Iris pigment epithelial cell (primary cell): ENCODE measurements at regions not wholly inside any gene's neighbourhood (a gene's known extent, or its start where the extent isn't known, plus 50 kb on each side); places are given as distances from the start of the nearest gene placed in this dataset.

ENCODE experiments used
- DNase-seq: peaks from one replicate; pipeline ENCODE4 v3.0.0-alpha.2; 2011; ENCODE audit warnings: low read depth

DNA sequence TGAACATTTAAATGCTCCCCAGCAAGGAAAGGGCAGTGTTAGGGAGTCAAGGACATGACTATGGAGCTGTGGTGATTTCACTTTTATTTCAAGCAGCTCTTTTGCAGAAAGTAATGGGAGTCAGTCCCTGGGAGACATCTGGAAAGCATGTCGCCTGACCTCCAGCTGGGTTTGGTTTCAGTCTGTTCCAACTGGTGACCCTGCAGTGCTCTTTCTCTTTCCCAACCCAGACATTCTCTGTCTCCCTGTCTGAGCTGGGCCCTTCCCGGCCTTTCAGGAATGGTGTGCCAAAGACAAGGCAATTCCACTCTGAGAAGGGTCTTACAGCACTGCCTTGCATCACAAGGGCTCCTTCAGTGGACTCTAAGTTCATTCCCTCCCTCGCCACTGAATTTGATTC, 323.2 kb downstream of the OSR1 start:
- DNase-seq, result peak; percentile 61

DNA sequence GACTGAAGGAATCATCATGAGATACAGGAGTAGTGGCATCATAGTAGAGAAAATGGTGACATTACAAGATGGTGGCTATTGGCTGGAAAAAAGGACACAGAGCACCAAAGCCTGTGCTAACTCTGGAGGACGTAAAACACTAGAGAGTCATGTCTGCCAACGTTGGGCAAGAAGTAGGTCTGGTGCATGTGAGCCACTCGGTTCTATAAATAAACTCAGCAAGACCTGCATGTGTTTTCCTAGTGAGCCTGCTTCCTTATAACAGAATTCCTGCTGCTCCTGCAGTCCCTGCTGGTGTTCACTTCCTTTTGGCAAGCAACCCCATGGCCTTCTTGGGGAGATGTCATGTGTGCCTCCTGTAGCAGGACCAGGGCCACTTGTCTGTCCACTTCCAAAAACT, 325.2 kb downstream of the OSR1 start:
- DNase-seq, result no peak

DNA sequence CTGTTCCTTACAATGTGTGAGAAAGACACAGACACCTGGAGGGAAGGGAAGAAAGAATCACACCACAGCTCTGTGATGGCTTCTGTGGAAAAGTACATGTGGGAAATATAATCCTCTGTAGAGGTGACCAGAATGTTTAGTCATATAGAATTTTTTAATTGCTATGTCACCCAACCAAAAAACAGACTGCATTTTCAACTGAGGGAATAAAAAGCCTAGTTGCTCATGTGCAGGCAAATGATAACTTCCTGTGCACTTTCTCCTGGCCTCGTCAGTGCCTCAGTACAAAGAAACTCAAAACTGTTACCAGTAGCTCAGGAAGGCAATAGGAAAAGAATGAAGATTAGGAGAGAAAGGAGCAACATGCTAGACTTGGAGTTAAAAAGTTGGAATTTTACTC, 326.8 kb downstream of the OSR1 start:
- DNase-seq, result no peak

DNA sequence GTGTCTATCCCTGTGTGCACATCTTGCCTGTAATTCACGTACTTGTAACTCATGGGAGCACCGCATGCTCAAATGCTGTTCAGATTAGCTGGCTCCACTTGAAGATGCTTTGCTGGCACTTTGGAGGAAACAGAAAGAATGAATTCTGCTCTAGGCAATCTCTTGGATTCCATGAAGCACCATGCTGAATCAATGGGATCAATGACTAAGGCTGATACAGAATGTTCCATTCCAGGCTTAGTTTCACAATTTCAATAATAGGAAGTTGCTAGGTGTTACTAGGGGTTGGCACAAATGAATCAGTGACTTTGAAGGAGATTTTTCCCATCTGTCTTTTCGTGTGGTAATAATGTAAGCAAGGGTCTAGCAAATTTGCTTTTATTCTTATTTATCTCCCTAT, 328.8 kb downstream of the OSR1 start:
- DNase-seq, result no peak

DNA sequence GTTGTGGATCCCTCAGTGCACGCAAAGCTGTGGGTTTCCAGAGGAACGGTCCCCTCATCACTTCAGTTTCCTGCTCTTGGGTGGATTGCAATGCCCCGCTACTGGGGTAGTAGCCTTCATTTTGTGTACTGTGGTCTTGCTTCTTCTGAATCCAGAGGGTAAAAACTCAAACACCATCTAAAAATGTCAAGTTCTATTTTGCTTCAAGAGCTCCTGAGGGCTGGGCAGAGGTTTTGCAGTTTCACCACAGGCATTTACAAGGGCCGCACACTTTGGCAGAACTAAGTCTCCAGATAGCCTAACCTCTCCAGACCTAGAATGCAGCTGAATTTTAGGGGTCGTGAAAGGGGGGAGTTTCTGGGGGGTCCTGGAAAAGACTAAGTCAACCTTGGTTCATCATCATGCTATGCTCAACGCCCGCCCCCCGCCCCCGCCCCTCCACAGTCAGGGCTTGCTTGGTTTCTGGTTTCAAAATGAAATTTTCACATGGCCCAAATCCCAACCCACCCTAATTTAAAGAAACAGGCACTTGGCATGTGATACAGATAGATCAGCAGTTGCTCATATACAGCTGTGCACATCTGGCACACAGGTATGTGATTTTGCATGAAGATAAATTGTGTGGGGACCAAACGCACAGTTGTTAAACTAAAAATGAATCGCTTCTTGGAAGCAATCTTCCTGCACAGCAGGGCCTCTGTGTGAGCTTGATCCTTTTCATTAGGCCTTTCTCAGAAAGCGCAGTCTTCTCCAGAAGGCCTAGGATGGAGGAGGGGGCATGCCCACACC, 329.6 kb downstream of the OSR1 start:
- DNase-seq, result no peak

DNA sequence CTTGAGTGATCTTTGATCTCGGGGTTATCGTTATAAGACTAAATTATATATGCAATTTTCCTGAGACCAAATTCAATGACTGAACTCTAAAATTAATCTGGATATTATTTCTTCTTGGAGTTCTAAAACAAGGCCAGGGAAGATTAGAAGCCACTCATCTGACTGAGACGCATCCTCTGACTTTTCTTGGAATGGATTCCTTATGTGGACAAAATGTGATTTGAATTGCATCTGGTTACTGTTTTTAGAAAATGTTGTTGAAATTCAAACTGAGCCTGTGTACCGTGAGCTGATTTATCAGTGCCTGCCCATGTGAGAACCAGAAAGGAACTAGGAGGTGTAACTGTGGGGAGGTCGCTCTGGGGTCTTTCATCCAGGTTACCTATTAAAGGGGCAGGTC, 330.8 kb downstream of the OSR1 start:
- no peak for DNase-seq

DNA sequence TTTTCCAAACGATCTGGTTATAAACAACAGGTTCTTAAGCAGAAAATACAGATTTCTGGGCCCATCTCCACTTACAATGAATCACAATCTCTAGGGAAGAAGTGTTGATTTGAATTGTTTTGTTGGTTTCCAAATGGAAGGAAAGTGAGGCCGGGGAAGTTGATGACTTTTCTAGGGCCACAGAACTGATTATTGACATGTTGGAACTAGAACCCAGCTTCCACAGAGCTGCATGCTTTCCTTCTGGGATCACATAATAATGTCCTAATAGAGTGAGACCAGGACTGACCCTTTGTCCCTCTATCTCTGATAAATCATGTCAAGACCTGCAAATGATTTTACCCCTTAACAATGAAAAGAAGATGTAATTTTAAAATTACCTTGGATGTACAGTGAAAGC, 332.2 kb downstream of the OSR1 start:
- DNase-seq, result no peak

DNA sequence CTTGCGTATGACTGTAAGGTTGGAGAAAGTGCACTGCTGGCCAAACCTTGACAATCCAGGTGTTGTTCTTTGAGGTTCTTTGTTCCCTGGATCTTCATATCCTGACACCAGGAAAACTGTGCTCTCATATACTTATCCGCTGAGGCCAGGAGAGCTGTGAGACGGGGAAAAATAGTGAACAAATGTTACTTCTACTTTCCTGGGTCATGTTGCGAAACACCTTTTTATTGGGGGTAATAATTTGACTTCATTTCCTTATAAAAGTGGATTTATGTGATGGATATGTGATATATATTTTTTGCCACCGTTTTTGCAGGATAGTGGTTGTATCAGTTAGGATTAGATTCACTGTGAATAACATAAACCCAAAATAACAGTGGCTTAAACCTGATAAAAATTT, 336.1 kb downstream of the OSR1 start:
- DNase-seq, result no peak

DNA sequence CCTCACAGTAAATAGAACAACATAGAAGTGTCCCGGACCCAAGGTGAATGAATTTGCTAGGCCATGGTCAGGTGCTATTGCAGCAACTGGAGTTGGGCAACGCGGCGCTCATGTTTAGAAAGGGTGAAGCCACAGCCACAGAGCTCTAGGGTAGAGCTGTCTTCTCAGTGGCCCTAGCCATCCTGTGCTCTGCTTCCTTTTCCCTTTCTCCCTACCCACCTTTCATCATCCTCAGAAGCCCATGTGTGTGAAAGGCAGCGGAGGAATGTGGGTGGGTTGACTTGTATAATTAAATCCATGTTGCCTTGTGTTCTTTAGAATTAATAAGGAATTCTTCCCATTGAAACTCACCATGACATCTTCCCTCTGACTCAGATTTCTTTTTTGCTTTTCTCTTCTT, 336.7 kb downstream of the OSR1 start:
- peak; percentile 56 for DNase-seq

DNA sequence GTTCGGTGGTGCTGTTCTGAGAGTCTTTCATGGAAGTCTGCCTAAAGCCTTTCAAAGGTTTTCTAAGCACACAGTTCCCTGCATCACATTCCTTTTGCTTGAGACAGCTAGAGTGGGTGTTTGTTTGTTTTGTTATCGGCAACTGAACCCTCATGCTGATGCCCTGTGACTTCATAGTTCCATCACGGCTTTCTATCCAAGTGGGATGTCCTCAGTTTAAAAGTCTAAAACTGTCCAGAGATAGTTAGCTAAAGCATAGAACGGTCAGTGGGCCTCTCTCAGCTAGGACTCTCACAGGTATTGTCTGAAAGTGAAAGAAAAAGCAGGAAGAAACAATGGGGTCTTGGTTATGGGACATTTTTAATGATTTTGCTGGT, 337.3 kb downstream of the OSR1 start:
- peak; percentile 94 for DNase-seq

DNA sequence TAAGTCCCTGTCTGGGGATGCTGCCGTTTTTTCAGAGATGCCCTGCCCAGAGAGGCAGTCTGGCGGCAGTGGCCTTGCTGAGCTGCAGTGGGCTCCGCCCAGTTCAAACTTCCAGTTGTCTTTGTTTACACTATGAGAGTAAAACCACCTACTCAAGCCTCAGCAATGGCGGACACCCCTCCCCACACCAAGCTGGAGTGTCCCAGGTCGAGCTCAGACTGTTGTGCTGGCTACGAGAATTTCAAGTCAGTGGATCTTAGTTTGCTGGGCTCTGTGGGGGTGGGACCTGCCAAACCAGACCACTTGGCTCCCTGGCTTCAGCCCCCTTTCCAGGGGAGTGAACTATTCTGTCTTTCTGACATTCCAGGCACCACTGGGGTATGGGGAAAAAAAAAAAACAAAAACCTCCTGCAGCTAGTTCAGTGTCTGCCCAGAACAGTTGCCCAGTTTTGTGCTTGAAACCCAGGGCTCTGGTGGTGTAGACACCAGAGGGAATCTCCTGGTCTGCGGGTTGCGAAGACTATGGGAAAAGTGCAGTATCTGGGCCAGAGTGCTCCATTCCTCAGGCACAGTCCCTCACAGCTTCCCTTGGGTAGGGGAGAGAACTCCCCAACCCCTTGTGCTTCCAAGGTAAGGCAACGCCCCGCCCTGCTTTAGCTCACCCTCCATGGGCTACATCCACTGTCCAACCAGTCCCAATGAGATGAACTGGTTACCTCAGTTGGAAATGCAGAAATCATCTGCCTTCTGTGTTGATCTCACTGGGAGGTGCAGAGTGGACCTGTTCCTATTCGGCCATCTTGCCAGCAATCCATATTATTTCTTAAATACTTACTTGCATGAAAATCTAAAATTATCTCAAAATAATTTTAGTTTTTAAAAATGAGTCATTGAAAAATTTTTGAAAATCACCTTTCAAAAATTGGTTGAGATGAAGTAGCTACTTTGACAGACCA, 338.0 kb downstream of the OSR1 start:
- peak; percentile 20 for DNase-seq

DNA sequence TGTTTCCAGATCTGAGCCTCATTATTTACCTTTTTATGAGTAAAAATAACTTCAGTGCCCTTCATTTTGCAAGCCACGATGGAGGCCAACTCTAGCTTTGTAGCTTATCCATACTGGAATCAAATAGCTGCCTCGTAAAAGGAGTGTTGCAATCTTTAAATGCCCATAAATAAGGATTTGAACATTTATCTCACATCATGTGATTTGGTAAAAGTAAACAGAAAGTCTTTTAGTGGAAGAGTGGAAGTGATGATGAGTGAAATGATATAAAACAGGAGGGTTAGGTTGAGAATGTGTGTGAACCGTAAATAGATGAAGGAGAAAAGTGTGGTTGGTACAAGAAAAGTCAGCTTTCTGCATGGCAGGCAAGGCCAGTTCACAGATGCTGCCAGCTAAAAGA, 348.9 kb downstream of the OSR1 start:
- DNase-seq, result no peak

DNA sequence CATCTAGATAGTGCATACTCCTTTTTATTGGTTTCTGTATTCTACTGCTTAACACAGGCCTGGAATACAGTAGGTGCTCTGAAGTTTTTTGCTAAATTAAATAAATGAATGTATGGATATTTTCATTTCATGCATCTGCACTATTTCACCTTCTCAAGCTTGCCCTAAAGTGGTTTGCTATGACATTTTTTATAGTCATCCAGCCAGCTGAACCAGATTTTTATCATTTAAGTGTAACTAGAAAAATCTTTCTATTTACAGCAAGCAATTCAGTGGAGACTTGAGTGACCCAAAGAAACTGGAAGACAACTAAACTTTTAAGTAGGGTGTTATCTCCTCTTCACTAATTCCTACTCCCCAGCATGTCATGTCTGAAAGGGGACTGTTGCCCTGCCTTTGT, 354.9 kb downstream of the OSR1 start:
- no peak for DNase-seq

DNA sequence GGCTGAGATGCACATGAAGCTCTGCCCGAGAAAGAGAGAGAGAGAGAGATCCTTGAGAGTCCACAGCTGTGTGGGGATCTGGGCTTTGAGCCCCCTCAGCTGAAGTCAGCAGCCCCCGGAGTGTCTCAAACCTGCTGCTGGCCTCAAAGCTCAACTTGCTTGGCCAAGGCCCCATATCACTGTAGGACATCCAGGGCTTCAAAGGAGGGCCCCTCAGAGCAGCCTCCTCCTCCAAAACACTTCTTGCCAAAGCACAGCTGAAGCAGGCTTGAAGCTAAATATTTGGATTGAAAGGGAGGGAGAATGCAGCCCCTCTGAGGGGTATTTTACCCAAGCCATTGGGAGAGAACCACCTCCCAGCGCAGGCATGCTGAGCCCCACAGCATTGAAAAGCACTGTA, 357.6 kb downstream of the OSR1 start:
- DNase-seq, result no peak

DNA sequence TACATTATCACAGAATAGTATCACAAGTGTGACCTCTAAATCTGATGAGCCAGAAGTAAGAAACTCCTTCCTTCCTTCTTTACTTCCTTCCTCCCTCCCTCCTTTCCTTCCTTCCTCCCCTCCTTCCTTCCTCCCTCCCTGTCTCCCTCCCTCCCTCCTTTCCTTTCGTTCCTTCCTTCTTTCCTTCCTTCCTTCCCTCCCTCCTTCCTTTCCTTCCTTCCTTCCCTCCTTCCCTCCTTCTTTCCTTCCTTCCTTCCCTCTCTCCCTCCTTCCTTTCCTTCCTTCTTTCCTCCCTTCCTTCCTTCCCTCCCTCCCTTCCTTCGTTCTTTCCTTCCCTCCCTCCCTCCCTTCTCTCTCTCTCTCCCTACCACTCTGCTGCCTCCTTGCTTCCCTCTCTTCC, 359.2 kb downstream of the OSR1 start:
- no peak for DNase-seq

DNA sequence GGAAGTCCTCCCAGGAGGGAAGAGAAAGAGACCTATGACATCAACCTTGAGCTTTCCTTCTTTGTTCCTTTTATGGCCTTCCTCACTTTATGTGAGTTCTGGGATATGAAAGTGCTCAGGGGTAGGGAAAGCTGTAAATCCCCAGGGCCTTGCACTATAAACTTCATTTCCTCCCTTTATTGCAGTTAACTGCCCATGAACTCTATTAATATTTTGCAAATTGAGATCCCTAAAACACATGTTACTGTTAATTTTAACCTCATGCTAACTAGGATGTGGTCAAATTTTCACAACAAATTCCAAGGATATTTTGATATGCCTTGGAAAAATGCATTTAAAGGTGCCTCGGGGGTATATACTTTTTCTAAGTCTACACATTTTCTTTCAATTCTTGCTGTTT, 359.9 kb downstream of the OSR1 start:
- no peak for DNase-seq

DNA sequence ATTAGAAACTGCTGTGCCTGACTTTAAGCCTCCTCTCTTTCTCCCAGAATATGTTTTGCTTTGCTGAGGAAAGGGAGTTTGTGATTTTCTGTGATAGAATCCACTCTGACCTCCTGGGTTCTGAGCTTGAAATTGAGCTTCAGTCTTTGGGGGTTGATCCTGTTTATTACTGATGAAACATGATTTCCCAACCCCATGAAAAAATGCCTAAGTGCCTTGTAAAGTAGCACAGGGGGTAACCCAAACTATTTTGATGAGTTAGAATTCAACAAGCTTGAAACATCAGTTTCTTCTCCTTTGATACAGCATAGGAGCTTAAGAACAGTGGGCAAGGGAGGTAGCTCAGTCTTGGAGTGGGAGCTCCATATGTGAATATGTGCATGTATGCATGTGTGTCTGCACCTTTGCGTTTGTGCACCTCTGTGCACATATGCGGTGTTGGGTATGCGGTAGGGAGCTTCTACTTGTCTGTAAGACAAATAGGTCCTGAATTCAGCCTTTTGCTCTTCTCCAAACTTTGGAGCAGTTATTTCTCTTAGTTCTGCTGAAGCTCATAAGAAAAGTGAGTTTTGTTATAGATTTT, 364.6 kb downstream of the OSR1 start:
- peak; percentile 30 for DNase-seq

DNA sequence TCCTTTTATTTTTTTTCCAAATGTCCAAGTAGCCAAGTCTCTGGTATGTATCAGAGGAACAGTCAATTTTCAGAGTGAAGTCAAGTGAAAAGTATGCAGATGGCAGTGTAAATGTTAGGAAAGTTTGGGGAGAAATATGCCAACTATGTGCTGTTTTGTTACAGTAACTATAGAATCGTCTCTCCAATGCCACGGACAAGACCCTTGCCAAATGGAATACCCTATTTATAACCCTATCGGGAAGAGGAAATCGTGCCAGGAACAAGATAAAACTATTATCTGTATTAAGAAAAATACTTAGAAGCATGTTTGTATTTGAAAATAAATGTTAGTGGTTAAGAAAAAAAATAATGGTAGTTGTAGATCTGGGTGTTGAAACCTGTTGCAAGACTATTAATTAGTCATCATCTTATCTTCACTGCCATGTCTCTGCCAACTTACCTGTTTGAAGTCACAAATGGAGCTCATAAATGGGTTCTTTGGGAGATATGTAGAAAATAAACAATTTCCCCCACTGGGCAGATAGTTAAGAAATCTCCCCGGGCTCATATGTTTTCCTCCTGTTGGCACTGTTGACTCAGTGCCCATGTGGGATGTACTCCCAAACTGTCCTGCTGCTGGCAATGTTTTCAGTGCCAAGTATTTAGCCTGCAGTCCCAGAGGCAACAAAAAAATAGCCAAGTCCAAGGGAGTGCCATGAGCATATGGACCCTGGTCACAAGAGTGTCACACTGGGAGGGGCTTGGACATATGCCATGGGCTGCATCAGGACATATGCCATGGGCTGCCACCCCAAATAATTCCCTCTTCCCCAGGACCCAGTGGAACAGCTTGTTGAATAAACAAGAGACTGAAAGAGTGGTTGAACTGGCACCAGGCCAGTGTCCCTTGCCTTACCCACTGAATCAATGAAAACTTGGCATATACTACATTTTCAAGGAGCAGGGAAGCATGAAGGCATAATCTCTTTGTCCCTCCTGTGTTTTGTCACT, 366.9 kb downstream of the OSR1 start:
- DNase-seq, result peak; percentile 68

DNA sequence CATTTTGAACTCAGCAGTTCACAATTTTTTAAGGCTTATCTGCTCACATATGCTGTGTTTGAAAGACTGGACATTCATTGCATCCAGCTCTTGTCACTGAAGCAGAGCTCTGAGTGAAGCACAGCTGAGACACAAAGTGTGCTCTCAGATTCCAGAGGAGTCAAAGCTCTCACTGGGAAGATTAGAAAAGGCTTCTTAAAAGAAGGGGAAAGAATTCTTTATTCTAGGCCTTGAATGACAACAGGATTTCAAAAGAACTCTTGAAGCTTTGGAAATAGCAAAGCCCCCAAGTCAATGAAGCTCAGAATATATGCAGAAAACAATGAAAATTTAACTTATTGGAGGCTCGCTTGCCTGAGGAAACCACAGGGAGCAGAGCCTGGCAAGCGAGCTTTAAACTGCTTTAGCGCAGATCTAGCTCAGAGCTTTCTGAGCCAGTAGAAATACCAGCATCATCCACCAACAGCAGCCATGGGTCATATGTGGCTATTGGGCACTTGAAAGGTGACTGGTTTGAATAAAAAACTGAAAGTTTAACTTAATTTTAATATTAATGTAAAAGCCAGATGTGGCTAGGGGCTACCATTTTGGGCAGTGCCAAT, 369.7 kb downstream of the OSR1 start:
- no peak for DNase-seq

DNA sequence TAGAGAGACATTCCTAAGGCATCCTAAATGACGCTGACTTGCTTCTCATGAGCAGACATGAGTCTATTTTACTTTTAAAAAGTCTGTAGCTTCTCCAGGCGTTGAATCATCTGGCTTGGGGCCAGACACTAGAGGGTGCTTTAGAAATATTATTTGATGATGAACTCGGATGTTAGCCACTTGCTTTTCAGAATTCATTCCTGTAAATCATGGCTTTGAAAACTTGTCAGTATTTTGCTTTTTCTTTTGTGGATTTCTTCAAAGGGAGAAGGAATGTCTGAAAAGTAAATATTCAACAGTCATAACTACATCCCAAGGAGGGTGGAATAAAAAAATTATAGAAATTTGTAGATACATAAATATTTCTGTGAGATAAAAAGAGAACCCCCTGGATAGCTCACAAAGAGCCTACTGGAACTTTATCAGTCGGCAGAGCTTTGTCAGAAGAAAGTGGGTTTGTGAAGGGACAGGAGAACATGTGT, 370.8 kb downstream of the OSR1 start:
- peak; percentile 95 for DNase-seq

DNA sequence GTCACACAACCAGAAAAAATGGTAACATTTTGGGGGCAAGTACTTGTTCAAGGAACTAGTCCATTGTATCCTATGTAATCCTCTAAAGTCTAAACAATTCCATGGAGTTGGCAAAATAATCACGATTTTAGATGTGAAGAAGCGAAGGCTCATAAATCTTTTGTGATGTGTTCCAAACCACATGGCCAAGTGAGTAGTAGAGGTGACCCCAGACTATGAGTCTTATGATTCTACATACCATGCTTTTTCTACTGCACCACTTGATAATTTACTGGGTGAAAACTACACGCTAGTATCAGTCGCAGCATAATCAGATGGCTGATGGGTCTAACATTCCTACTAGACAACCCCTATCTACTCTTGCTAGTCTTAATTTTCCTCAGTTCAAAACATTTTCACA, 371.4 kb downstream of the OSR1 start:
- DNase-seq, result no peak
